Fibroblast of lung (primary cell): ENCODE measurements at regions not wholly inside any gene's neighbourhood (a gene's known extent, or its start where the extent isn't known, plus 50 kb on each side); places are given as distances from the start of the nearest gene placed in this dataset.
"Not testable (repeated sequence)": the region's sequence is repeated elsewhere in the genome, so short reads cannot be mapped to it uniquely, and the experiment has no call there.

Experiments used
- CTCF ChIP-seq, 2 donors: IDR thresholded peaks in 1 of 2; conservative IDR thresholded peaks in 1 of 2; 1 replicate in 1 of 2; 2 replicates in 1 of 2; pipeline ENCODE4 v1.5.1; 2011 to 2012; ENCODE audit warnings: low read length in 2 of 2, control low read depth in 1 of 2, inconsistent platforms in 1 of 2, low read depth in 1 of 2, mild to moderate bottlenecking in 1 of 2
- EZH2 ChIP-seq: IDR thresholded peaks from 2 replicates; pipeline ENCODE4 v1.5.1; 2012; ENCODE audit warnings: low read length, control low read depth, mild to moderate bottlenecking; ENCODE audit errors: missing control alignments

DNA sequence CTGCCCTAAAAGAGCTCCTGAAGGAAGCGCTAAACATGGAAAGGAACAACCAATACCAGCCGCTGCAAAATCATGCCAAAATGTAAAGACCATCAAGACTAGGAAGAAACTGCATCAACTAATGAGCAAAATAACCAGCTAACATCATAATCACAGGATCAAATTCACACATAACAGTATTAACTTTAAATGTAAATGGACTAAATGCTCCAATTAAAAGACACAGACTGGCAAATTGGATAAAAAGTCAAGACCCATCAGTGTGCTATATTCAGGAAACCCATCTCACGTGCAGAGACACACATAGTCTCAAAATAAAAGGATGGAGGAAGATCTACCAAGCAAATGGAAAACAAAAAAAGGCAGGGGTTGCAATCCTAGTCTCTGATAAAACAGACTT, 88.8 kb upstream of the CAV2 start:
- not testable (repeated sequence) for TF ChIP-seq CTCF (conservative IDR thresholded peaks at IDR 0.05 in 1 of 2, IDR thresholded peaks at IDR 0.05 in 1 of 2; ENCODE audit: low read depth in 1 of 2, low read length in 2 of 2); EZH2
